GM20000 (cell line): ENCODE measurements at regions not wholly inside any gene's neighbourhood (a gene's known extent, or its start where the extent isn't known, plus 50 kb on each side); places are given as distances from the start of the nearest gene placed in this dataset.

Experiments
- DNase-seq: peaks from one replicate; pipeline ENCODE4 v3.0.0; 2012; ENCODE audit warnings: low spot score
- TF ChIP-seq, protein P1 (sequence below): IDR thresholded peaks from 2 replicates; pipeline ENCODE4 v1.5.1; 2012; ENCODE audit warnings: mild to moderate bottlenecking, control low read depth; ENCODE audit errors: extremely low read depth, missing control alignments

DNA sequence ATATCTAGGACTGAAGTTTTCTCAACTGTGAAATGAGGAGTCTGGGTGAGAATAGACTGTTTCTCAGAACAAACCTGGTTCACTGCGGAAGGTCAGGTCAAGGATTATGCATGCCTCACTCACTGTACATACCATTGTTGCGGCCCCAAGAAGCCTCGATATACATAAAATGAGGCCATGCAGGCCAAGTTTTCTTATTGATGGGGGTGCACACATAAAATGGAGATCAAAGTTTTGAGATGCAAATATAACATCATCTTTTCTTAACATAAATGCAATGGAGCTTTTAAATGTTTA, 1366.1 kb upstream of the CELF4 start:
- no peak for DNase-seq
- TF ChIP-seq, protein P1, sequence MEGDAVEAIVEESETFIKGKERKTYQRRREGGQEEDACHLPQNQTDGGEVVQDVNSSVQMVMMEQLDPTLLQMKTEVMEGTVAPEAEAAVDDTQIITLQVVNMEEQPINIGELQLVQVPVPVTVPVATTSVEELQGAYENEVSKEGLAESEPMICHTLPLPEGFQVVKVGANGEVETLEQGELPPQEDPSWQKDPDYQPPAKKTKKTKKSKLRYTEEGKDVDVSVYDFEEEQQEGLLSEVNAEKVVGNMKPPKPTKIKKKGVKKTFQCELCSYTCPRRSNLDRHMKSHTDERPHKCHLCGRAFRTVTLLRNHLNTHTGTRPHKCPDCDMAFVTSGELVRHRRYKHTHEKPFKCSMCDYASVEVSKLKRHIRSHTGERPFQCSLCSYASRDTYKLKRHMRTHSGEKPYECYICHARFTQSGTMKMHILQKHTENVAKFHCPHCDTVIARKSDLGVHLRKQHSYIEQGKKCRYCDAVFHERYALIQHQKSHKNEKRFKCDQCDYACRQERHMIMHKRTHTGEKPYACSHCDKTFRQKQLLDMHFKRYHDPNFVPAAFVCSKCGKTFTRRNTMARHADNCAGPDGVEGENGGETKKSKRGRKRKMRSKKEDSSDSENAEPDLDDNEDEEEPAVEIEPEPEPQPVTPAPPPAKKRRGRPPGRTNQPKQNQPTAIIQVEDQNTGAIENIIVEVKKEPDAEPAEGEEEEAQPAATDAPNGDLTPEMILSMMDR, result no peak

DNA sequence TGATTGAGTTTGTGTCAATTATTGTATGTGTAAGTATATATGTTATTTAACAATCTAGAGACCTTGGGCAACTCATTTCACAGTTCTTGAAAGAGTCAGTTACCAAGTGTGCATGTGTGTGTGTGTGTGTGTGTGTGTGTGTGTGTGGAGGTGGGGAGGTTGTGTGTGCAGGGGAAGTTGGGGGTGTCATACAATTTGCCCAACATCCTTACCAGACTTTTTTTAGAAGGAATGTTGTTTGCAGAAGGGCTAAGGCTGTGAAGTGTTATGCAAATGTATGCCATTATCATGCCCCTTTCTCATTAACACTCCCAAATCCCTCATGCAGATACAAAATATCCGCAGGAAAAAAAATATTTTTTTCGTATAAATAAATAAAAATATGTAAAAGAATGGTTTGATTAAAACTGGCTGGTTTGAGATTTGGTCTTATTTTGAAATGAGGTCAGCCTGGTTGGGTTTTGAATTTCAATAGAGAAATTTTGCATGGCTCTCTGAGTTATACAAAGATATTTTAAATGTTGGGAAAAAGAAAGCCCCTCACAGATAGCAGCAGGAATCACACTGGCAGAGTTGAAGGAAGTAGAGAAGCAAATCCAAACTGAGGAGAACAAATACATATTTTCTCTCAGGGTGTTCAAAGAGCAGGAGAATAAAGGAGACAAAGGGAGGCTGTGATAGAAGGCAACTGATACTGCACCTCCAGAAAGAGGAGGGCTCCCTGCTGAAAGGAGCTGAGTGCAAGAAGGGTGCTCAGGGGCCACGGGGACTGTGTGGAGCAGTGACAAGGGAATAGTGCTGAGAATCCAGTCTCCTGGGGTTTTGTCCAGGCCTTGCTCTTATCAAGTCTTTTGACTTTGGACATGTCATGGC, 1365.5 kb upstream of the CELF4 start:
- TF ChIP-seq, protein P1, result no peak
- DNase-seq, result no peak

DNA sequence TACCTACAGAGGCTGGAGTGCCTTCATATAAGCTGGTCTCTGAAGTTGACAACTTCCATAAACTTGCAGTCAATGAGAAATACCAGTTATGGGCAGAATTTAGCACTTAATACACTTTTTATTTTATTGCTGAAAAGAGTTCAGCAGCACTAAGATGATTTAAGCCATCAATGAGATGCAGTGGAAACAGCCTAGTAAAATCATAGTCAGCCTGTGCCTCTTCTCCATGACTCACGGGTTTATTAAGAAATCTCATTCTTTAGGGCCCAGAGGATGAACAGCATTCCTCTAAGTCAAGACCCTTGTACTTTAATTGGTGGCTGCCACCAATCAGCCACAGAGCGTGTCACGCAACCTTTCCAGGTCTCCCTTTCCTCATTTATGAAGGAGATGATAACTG, 1357.9 kb upstream of the CELF4 start:
- no peak for DNase-seq
- TF ChIP-seq, protein P1, result no peak

DNA sequence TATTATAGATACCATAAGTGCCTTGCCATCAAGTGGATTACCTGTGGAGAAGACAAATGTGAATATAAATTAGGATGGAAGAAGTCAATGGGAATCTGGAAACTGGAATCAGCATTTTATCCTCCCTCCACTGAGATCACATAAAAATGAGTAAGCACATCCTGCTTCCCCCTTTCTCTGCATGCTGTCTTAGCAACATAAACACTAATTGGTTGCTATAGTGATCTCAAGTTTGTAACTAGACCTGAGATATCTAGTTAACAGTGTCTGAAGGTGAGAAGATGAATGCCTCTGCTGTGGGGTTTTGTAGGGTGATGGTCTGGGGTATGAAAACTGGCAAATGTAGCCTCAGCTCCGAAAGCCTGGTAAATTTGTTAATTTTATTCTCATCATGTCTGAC, 1357.5 kb upstream of the CELF4 start:
- no peak for DNase-seq

DNA sequence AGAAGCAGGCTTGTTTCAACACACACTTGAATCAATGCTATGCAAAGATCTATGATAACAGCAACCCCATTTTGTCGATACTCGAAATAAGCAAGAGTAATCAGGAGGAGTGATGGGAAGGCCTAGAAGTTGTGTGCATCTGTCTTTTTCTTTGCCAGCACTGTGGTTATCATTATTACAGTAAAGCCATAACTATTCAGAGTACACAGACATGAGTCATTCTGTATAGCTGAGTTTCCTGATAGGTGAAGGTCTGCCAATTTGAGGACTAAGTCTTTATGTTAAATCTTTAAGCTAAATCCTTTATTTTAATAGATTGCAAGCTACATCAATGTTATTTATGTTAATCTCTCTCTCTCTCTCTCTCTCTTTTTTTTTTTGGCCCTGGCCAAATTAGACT, 1344.4 kb upstream of the CELF4 start:
- TF ChIP-seq, protein P1, result no peak

More for the DNA sequence above, 1357.5 kb upstream of the CELF4 start:
- TF ChIP-seq, protein P1, result no peak

DNA sequence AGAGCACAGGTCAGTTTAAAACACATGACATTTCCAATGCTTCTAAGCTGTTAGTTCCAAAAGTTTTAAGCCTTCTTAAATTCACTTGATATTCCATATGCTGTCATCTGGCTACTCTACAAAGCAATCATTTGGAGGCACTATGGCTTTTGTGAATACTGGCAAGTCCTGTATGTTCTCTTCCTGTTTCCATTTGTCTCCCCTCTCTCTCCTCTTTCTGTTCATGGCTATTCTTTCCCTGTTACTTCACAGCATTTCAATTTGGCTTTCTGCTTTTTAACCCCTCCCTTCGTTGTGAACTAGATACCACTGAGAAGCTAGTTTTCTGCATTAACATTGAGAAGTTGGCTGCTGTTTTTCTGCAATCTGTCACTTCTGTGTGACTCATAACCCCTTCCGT, 1337.2 kb upstream of the CELF4 start:
- no peak for DNase-seq
- TF ChIP-seq, protein P1, result no peak

More for the DNA sequence above, 1344.4 kb upstream of the CELF4 start:
- DNase-seq, result no peak

DNA sequence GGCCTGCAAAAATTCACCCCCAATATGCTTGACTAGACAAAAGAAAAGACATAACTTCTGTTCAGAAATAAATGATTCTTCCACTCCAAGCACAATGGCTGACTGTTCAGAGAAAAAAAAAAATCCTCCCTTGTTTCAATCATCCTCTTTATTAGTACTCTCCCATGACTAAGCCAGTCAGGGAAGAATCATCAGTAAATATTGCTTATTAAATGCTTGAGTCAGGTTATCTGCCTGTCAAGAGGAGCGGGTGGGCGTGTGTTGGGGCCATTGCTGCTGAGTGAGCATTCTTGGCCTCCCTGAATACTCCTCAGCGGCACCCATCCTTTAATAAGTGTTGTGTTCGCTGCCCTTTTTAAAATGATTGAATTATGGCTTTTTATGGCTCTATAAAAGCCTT, 1334.8 kb upstream of the CELF4 start:
- TF ChIP-seq, protein P1, result no peak
- no peak for DNase-seq
